Activated naive CD8-positive, alpha-beta T cell treated with anti-CD3 and anti-CD28 coated beads, Interleukin-2, amount 50 U/mL, for 24 hours (primary cell): ENCODE measurements at regions not wholly inside any gene's neighbourhood (a gene's known extent, or its start where the extent isn't known, plus 50 kb on each side); places are given as distances from the start of the nearest gene placed in this dataset.
"Not testable (repeated sequence)": the region's sequence is repeated elsewhere in the genome, so short reads cannot be mapped to it uniquely, and the experiment has no call there.

Experiments used
- ATAC-seq: fragments of 150-1000 bp; cut with Tn5 transposase; one replicate; pipeline ENCODE4 v1.10.0; 2021
- DNase-seq: peaks from one replicate; pipeline ENCODE4 v3.0.0; 2021
- H3K27ac Mint-ChIP-seq: one replicate; pipeline ENCODE4 v1.8.0; 2021; ENCODE audit warnings: mild to moderate bottlenecking, mixed read lengths
- H3K27me3 Mint-ChIP-seq: one replicate; pipeline ENCODE4 v1.8.0; 2021; ENCODE audit warnings: mixed read lengths
- H3K36me3 Mint-ChIP-seq: one replicate; pipeline ENCODE4 v1.8.0; 2021; ENCODE audit warnings: low read depth, mixed read lengths
- H3K4me1 Mint-ChIP-seq: one replicate; pipeline ENCODE4 v1.8.0; 2021; ENCODE audit warnings: mixed read lengths
- H3K4me3 Mint-ChIP-seq: one replicate; pipeline ENCODE4 v1.8.0; 2021; ENCODE audit warnings: mild to moderate bottlenecking, moderate library complexity, mixed read lengths
- H3K9me3 Mint-ChIP-seq: one replicate; pipeline ENCODE4 v1.8.0; 2021; ENCODE audit warnings: mixed read lengths

DNA sequence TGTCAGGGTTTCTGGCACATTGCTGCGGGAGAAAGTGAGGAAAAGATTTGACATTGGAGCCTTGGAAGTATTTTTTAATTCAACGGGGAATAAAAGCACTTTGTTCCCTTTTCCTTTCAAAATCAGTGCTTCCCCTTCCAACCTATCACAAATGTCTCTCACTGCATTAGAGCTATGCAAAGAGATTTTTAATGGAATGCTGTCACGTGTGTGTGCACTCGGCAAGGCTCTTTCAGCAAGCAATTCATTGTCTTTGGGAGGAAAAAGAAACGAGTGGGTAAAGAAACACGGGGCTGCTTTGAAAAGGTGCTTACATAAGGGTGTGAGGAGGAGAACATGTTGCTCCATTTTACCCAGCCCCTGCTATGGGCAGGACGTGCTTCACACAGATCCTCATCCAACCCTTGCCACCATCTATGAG lies 490.4 kb upstream of the PROK2 start:
- Mint-ChIP-seq H3K4me3 (no peak overlapping the region), H3K9me3 (no peaks in the 10 kb centered on the region), H3K27ac (no peak overlapping the region), H3K4me1 (peaks cover 29% of the 10 kb centered on the region), H3K36me3 (no peaks in the 10 kb centered on the region), H3K27me3 (peaks cover 3% of the 10 kb centered on the region)
- DNase-seq (no peak), ATAC-seq (no peak)

DNA sequence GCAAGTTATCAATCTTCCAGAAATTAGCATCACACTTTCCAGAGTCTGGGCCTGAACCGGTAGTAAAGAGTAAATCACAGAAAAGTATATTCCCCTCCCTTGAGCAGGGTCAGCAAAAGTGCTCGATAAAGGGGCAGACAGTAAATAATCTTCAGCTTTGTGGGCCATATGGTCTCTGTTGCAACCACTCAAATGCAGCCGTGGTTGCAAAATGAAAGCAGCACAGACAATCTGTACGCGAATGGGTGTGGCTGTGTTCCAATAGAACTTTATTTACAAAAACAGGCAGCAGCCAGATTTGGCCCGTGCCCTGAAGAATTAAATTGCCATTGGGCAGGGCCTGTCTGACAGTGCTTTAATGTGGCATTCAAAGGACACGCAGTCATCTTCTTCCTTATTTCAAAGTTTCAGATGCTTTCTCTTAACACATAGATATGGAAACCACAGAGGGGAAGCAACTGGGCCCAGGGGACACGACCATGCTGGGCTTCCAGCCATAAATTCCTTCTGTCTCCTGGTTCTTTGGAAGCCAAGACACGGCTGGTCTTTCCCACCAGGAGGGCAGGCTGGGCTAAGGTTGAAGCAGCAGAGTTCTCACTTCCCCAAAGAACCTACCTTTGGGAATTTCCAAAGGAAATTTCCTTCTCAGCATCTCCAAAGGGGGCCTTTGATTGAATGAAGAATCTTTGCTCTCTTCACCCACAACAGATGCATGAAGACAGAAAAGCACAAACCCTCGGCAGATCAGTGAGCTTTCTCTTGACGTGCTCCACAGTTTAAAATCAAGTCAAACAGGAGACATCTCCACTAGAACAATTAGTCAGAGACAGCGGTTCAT lies 489.8 kb upstream of the PROK2 start:
- H3K36me3 Mint-ChIP-seq = no peaks in the 10 kb centered on the region
- peaks cover 3% of the 10 kb centered on the region for H3K27me3 Mint-ChIP-seq
- ATAC-seq = no peak
- DNase-seq = no peak
- peaks cover 35% of the 10 kb centered on the region for H3K4me1 Mint-ChIP-seq
- H3K4me3 Mint-ChIP-seq = no peak overlapping the region
- H3K9me3 Mint-ChIP-seq = no peaks in the 10 kb centered on the region
- H3K27ac Mint-ChIP-seq = no peak overlapping the region

DNA sequence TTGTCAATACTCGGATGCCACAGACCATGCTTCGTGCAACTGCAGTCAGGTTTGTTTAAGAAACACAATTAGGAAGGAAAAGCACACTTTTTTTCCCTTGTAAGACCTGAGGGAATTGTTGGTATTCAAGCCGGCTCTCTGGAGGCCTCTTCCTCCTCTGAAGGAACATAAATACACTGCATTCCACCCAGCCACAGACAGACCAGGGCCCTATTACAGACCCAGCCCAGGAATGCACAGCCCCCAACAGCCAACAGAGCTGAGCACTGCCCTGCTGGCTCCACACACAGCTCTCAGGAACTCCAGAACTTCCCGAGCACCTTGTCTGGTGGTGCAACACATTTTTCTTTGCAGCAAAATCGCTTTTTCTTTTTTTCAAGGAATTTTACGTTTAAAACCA lies 488.7 kb upstream of the PROK2 start:
- no peak for DNase-seq
- Mint-ChIP-seq H3K27ac (no peak overlapping the region), H3K9me3 (no peaks in the 10 kb centered on the region), H3K27me3 (no peaks in the 10 kb centered on the region), H3K4me1 (peaks cover 45% of the 10 kb centered on the region), H3K36me3 (no peaks in the 10 kb centered on the region), H3K4me3 (no peak overlapping the region)
- no peak for ATAC-seq

DNA sequence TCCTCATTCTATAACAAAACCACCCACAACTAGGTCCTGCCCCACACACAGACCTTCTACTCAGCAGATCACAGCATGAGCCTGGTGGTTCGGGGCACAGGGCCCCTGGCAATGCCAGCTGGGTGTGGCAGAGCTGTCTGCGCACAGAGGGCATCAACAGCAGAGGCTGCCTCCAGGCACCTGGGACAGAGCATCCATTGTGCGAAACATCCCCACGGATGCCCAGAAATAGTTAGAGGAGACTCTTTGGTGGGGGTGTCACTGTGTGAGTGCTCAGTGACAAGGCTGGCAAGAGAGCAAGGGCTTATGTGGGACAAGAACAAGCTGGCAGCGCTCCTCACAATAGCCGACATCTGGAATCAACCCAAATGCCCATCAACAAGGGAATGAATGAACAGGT lies 487.4 kb upstream of the PROK2 start:
- Mint-ChIP-seq H3K36me3 (no peaks in the 10 kb centered on the region), H3K4me3 (no peak overlapping the region), H3K27ac (no peak overlapping the region), H3K4me1 (peaks cover 50% of the 10 kb centered on the region), H3K9me3 (no peaks in the 10 kb centered on the region), H3K27me3 (no peaks in the 10 kb centered on the region)
- DNase-seq (no peak), ATAC-seq (no peak)

DNA sequence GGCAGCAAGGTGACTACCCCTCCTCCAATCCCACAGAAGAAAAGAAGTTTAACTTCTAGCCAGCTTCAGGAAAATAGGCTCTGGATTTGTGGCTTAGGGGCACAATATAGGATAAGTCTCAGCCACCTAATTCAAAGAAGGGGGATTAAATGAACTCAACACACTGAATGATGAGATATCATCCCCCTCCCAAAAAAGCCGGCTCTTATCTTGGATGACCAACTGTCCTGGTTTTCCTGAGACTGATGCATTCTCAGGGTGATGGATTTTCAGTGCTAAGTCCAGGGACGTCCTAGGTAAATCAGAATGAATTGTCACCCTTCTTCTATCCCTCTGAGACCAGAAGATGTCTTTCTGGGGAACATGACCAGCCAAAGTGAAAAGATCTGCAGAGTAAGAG lies 487.0 kb upstream of the PROK2 start:
- DNase-seq = no peak
- no peaks in the 10 kb centered on the region for H3K36me3 Mint-ChIP-seq
- H3K27ac Mint-ChIP-seq = no peak overlapping the region
- H3K9me3 Mint-ChIP-seq = peaks cover 3% of the 10 kb centered on the region
- H3K27me3 Mint-ChIP-seq = no peaks in the 10 kb centered on the region
- peaks cover 54% of the 10 kb centered on the region for H3K4me1 Mint-ChIP-seq
- ATAC-seq = no peak
- H3K4me3 Mint-ChIP-seq = no peak overlapping the region

DNA sequence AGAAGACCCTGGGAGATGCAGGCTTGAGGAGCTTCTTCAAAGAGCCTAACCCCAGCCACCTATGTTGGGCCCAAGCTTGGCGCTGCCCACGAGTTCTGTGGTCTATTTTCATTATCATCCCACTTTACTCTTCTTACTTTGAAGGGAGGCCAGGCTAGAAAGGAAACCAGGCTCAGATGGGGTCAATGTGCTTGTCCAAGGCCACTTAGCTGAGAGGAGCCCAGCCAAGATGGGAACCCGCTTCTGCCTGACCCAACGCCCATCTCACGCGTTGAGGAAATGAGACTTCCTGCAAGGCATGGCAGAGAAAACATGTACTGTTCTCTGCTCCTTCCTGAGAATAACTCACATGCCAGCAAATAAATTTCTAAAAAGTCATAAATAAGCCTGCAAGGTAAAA lies 486.3 kb upstream of the PROK2 start:
- peaks cover 7% of the 10 kb centered on the region for H3K9me3 Mint-ChIP-seq
- no peaks in the 10 kb centered on the region for H3K36me3 Mint-ChIP-seq
- no peak for DNase-seq
- H3K4me1 Mint-ChIP-seq = peaks cover 61% of the 10 kb centered on the region
- H3K4me3 Mint-ChIP-seq = no peak overlapping the region
- no peak overlapping the region for H3K27ac Mint-ChIP-seq
- no peak for ATAC-seq
- H3K27me3 Mint-ChIP-seq = no peaks in the 10 kb centered on the region

DNA sequence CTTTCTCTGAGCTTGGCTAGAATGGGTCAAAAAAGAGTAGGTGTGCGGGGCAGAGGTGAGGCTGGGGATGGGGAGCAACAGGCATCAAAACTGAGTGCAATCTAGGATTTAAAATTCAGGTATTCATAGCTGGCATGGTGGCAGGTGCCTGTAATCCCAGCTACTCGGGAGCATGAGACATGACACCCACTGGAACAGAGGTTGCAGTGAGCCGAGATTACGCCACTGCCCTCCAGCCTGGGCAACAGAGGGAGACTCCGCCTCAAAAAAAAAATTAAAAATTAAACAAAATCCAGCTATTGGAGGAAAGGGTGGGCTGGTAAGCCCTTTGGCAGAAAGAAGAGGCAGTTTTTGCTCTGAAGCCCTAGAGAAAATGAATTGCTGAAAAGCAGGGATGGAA lies 485.8 kb upstream of the PROK2 start:
- no peaks in the 10 kb centered on the region for H3K36me3 Mint-ChIP-seq
- H3K27me3 Mint-ChIP-seq = peaks cover 2% of the 10 kb centered on the region
- no peak for DNase-seq
- ATAC-seq = no peak
- no peak overlapping the region for H3K4me3 Mint-ChIP-seq
- H3K27ac Mint-ChIP-seq = no peak overlapping the region
- H3K9me3 Mint-ChIP-seq = peaks cover 10% of the 10 kb centered on the region
- H3K4me1 Mint-ChIP-seq = peaks cover 66% of the 10 kb centered on the region

DNA sequence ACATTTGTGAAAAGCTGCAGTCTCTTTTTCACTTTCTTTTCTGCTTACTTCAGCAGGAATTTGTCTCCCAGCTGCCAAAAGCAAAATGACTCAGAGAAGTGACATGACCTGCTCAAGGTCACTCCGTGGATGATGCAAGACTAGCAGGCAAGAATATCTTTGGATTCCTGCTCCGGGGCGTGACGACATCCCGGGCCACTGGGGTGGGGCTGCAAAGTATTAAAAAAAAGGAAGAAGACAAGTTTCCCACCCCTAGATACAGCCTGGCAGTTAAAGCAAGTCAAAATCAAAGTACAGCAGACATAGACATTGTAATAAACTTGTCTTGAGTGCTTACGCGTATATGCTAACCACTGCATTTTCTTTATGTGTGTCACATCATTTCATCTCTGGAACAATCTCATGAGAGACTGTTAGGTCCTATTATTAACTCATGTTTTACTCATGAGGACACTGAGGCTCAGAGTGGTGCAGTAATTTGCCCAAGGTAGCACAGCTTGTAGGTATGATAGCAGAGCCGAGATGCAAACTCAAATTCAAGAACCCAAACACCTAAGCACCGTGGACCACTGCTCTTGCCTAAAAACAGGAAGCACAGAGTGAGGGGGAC lies 485.2 kb upstream of the PROK2 start:
- H3K27me3 Mint-ChIP-seq = peaks cover 2% of the 10 kb centered on the region
- no peak overlapping the region for H3K4me3 Mint-ChIP-seq
- ATAC-seq (no peak), DNase-seq (no peak)
- no peaks in the 10 kb centered on the region for H3K36me3 Mint-ChIP-seq
- peaks cover 10% of the 10 kb centered on the region for H3K9me3 Mint-ChIP-seq
- peaks cover 72% of the 10 kb centered on the region for H3K4me1 Mint-ChIP-seq
- H3K27ac Mint-ChIP-seq = no peak overlapping the region

DNA sequence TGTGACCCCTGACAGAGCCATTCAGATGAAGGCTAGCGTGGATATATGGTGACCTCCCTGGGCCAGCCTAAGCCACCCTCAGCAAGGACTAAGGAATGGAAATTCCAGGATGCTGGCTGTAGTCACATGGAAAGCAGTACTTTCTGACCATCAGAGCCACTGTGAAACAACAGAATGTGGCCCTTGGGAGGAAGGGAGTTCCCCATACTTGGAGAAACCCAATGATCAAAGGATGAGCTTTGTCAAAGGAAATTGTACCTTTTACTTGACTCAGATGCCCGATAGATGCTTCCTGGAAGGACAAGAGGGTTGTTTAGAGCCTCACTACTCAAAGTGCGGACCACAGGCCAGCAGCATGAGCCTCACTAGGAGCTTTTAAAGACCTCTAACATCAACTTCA lies 484.5 kb upstream of the PROK2 start:
- Mint-ChIP-seq H3K36me3 (no peaks in the 10 kb centered on the region), H3K9me3 (peaks cover 10% of the 10 kb centered on the region), H3K27me3 (peaks cover 2% of the 10 kb centered on the region), H3K4me3 (no peak overlapping the region), H3K4me1 (peaks cover 66% of the 10 kb centered on the region), H3K27ac (no peak overlapping the region)
- ATAC-seq = no peak
- no peak for DNase-seq

DNA sequence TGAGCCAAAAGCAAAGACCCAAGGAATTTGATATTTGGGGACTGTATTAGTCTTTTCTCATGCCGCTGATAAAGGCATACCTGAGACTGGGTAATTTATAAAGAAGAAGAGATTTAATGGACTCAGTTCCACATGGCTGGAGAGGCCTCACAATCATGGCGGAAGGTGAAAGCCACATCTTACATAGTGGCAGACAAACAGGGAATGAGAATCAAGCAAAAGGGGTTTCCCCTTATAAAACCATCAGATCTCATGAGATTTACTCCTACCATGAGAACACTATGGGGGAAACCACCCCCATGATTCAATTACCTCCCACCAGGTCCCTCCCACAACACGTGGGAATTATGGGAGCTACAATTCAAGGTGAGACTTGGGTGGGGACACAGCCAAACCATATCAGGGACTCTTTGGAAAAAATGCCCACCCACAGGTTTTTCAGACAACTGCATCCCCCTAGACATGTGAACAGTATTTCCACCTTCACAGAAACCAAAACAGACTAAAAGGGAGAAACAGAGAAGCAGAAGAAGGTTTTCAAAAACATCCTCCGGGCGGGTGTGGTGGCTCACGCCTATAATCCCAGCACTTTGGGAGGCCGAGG lies 482.1 kb upstream of the PROK2 start:
- H3K9me3 Mint-ChIP-seq = peaks cover 10% of the 10 kb centered on the region
- ATAC-seq = peak; percentile 35
- H3K36me3 Mint-ChIP-seq, DNase-seq, H3K27ac Mint-ChIP-seq, H3K4me3 Mint-ChIP-seq, H3K27me3 Mint-ChIP-seq: not testable (repeated sequence)
- peaks cover 55% of the 10 kb centered on the region for H3K4me1 Mint-ChIP-seq

DNA sequence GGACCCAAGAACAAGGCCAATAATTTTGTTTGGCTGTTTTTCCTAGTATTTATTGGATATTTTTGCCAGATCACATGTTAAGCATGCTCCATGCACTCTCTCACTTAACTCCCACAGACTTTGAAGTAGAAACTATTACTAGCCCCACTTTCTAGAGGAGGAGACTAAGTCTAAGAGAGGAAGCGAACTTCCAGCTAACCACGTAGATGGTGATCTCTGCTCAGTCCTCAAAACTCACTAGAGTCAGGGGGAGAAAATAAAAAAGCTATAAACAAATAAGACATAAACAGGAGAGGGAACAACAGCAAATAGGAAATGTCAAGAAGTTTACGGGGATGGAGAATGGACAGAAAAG lies 481.0 kb upstream of the PROK2 start:
- no peaks in the 10 kb centered on the region for H3K36me3 Mint-ChIP-seq
- DNase-seq (no peak), ATAC-seq (peak; percentile 51)
- peak overlapping the region; percentile 13 for H3K4me3 Mint-ChIP-seq
- peaks cover 56% of the 10 kb centered on the region for H3K4me1 Mint-ChIP-seq
- H3K9me3 Mint-ChIP-seq = peaks cover 10% of the 10 kb centered on the region
- peaks cover 4% of the 10 kb centered on the region for H3K27me3 Mint-ChIP-seq
- H3K27ac Mint-ChIP-seq = peak overlapping the region; percentile 43

DNA sequence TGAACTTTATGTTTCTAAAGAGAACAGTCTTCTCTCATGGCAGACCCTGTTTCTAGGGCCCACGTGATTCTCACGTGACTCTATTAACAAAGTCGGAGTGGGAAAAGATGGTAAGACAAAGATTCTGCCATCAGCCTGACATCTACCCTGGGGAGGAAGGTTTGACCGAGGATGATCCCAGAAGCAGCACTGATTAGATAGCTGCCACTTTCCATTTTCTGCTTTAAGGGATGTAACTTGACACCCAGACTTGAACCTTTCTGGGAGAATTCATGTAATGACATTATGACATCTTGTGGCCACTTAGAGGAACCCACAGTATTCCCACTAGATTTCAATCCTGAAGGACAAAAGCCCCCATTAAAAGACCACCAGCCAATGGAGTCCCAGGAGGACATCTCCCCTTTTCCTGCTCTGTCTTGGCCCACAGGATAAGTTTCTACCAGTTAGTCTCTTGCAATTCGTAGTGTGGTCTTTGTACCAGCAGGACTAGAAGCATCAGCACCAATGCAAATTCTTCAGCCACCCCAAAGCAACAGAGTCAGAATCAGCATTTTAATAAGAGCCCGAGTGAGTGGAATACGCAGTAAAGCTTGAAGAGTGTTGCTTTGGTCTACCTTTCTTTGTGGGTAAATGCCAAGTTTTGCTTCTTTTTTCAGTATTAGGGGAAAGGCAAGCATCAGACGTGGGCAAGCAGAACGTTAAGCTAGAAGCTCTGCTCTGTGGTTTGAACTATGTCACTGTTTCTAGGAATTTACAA lies 480.5 kb upstream of the PROK2 start:
- DNase-seq (no peak), ATAC-seq (peak; percentile 60)
- peaks cover 4% of the 10 kb centered on the region for H3K27me3 Mint-ChIP-seq
- no peak overlapping the region for H3K4me3 Mint-ChIP-seq
- H3K36me3 Mint-ChIP-seq = no peaks in the 10 kb centered on the region
- H3K4me1 Mint-ChIP-seq = peaks cover 57% of the 10 kb centered on the region
- H3K27ac Mint-ChIP-seq = peak overlapping the region; percentile 43
- peaks cover 10% of the 10 kb centered on the region for H3K9me3 Mint-ChIP-seq

DNA sequence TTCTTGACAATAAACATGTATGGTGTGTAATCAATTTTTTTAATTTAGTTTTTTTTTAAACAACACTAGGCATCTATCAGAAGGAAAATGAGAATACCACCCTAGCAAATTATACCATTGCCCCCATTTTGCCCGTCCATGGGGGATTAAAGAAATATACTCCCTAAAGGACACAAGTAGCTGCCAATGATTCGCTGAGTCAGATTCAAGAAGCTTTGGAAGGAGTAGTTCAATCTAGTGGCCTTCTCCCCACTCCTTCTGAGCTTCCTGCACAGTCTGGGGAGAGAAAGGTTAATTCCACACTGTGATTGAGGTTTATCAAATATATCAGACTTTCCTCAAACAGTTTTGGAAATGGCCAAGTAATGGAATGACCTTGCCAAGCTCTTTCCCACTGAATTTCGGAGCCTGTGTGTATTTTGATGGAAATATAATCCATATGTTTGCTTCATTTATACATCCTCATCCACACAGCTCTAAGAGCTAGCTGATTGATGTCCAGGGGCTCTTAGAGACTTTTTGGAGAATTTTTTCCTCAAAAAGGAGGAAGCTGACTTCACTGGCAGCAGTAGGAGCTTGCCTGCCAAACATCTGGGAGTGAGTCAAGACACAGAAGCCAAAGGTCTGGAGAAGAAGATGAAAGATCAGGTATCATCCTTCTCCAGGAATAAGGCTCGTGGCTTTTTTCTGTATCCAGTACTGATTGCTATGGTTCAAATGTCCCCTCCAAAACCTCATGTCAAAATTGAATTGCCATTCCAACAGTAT lies 478.5 kb upstream of the PROK2 start:
- H3K9me3 Mint-ChIP-seq = peaks cover 11% of the 10 kb centered on the region
- no peak overlapping the region for H3K4me3 Mint-ChIP-seq
- DNase-seq (no peak), ATAC-seq (no peak)
- peaks cover 5% of the 10 kb centered on the region for H3K27me3 Mint-ChIP-seq
- H3K36me3 Mint-ChIP-seq = no peaks in the 10 kb centered on the region
- H3K27ac Mint-ChIP-seq = no peak overlapping the region
- peaks cover 57% of the 10 kb centered on the region for H3K4me1 Mint-ChIP-seq

DNA sequence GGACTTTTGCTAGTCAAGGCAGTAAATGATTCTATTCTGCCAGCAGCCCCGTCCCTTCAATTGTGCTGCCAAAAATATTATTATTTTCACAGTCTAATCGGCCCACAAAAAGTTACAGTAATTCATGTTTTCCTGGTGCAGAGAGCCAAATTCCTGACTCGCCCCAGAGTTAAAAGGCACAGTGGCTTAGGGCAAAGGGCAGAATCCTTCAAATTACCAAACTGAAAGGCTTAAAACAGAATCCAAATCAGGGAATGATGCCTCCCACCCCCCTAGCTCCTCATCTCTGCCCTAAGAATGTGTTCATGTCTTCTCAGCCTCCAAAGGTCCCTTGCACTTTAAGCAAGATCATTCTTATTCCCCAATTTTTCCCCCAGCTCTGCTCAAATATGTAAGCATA lies 477.8 kb upstream of the PROK2 start:
- H3K27me3 Mint-ChIP-seq = peaks cover 8% of the 10 kb centered on the region
- no peak overlapping the region for H3K4me3 Mint-ChIP-seq
- no peak overlapping the region for H3K27ac Mint-ChIP-seq
- peaks cover 15% of the 10 kb centered on the region for H3K9me3 Mint-ChIP-seq
- ATAC-seq (no peak), DNase-seq (no peak)
- H3K36me3 Mint-ChIP-seq = peaks cover 3% of the 10 kb centered on the region
- H3K4me1 Mint-ChIP-seq = peaks cover 57% of the 10 kb centered on the region
